K562 (cell line): ENCODE measurements at regions not wholly inside any gene's neighbourhood (a gene's known extent, or its start where the extent isn't known, plus 50 kb on each side); places are given as distances from the start of the nearest gene placed in this dataset.
A peak's percentile ranks its signal among the peaks of the same experiment; 100 is the strongest.

Experiments used
- ATAC-seq: fragments of 200-7000 bp; cut with Tn5 transposase; 3 replicates; pipeline ENCODE4 v1.9.1; 2020; ENCODE audit warnings: moderate library complexity
- BruUV-seq: library from RNA; stranded (reverse); fragments of 400-500 nt; replicated peaks from 2 replicates; lab custom pipeline; 2021; lab: Mats Ljungman, UMichigan
- CTCF ChIA-PET: fragments of 300-600 bp; formaldehyde crosslinking; extraction: SDS; loops from one replicate; lab custom pipeline; 2021; ENCODE audit warnings: low intra/inter-chr PET ratio; lab: Yijun Ruan, JAX
- POLR2A ChIA-PET: fragments of 300-600, 350-650 bp; sonication (Branson Sonifier 250); formaldehyde crosslinking; extraction: SDS; loops from one replicate; lab custom pipeline; 2021; ENCODE audit warnings: antibody characterized with exemption, inconsistent platforms; lab: Yijun Ruan, JAX
- DNase-seq, 4 experiments: peaks; one replicate each; pipeline versions ENCODE4 v3.0.0 to v3.0.0-alpha.2; 2011 to 2018; ENCODE audit warnings: low spot score in 3 of 4, mixed read lengths in 3 of 4; ENCODE audit errors: extremely low read depth in 1 of 4
- FAIRE-seq: peaks from 2 replicates; lab custom pipeline; 2011; peaks lifted over from hg19 to GRCh38; lab: Jason Lieb, UNC
- H2AFZ ChIP-seq: 2 replicates; pipeline ENCODE4 v1.6.0; 2011; ENCODE audit warnings: low read depth, low read length, control low read depth, inconsistent platforms
- H3K27ac ChIP-seq: fragments of 200-600 bp; 3 replicates; pipeline ENCODE4 v1.8.0; 2011; ENCODE audit warnings: low read depth, mild to moderate bottlenecking, control low read depth, inconsistent platforms, low read length, moderate library complexity, mixed read lengths; ENCODE audit errors: extremely low read depth
- H3K27me3 ChIP-seq, 2 experiments: fragments of 300-600 bp in 1 of 2; 2 replicates in 1 of 2; 3 replicates in 1 of 2; pipeline versions ENCODE4 v1.6.0 to v1.8.0; 2011; ENCODE audit warnings: inconsistent platforms in 2 of 2, low read length in 2 of 2, mild to moderate bottlenecking in 1 of 2, mixed read lengths in 1 of 2, moderate library complexity in 1 of 2; ENCODE audit not compliant: control insufficient read depth in 2 of 2, insufficient read depth in 2 of 2
- H3K36me3 ChIP-seq: fragments of 300-600 bp; 3 replicates; pipeline ENCODE4 v1.8.0; 2011; ENCODE audit warnings: mild to moderate bottlenecking, low read length, inconsistent platforms; ENCODE audit not compliant: control insufficient read depth, insufficient read depth
- H3K4me1 ChIP-seq, 2 experiments: fragments of 200-600 bp in 1 of 2; replicated peaks in 1 of 2; 2 replicates in 1 of 2; 3 replicates in 1 of 2; pipeline versions ENCODE4 v1.5.1 to v1.8.0; 2011; ENCODE audit warnings: inconsistent platforms in 2 of 2, low read length in 2 of 2, mild to moderate bottlenecking in 1 of 2, mixed read lengths in 1 of 2, moderate library complexity in 1 of 2; ENCODE audit not compliant: control insufficient read depth in 2 of 2, insufficient read depth in 2 of 2
- H3K4me2 ChIP-seq: 2 replicates; pipeline ENCODE4 v1.6.1; 2011; ENCODE audit warnings: low read length, control low read depth, inconsistent platforms, mixed read lengths; ENCODE audit not compliant: insufficient read depth
- H3K4me3 ChIP-seq: fragments of 200-600 bp; sonication (generic), shearing (Covaris generic); 2 replicates; pipeline ENCODE4 v1.5.1; 2016; ENCODE audit warnings: control low read depth, inconsistent platforms
- H3K79me2 ChIP-seq: fragments of 200-600 bp; 3 replicates; pipeline ENCODE4 v1.8.0; 2011; ENCODE audit warnings: low read length, inconsistent platforms; ENCODE audit not compliant: control insufficient read depth, insufficient read depth
- H3K9ac ChIP-seq, 2 experiments: 2 replicates each; pipeline versions ENCODE4 v1.6.0 to v1.6.1; 2011; ENCODE audit warnings: low read depth in 2 of 2, low read length in 2 of 2, control low read depth in 1 of 2, inconsistent platforms in 1 of 2, mild to moderate bottlenecking in 1 of 2, mixed read lengths in 1 of 2; ENCODE audit not compliant: insufficient read depth in 1 of 2
- H3K9me1 ChIP-seq: one replicate; pipeline ENCODE4 v1.6.0; 2011; ENCODE audit warnings: inconsistent platforms, mild to moderate bottlenecking, low read length, moderate library complexity; ENCODE audit not compliant: control insufficient read depth, insufficient read depth
- H3K9me3 ChIP-seq: replicated peaks from 2 replicates; pipeline ENCODE4 v1.5.1; 2011; ENCODE audit warnings: low read depth, low read length, inconsistent platforms; ENCODE audit not compliant: control insufficient read depth, insufficient read depth
- H4K20me1 ChIP-seq: replicated peaks from 2 replicates; pipeline ENCODE4 v1.6.1; 2011; ENCODE audit warnings: low read length, inconsistent platforms, mixed read lengths; ENCODE audit not compliant: control insufficient read depth, insufficient read depth
- BCLAF1 ChIP-seq, 2 experiments: fragments of 450-650 bp in 1 of 2; IDR thresholded peaks; 2 replicates each; pipeline ENCODE4 v1.6.1; 2011 to 2017; ENCODE audit warnings: low read depth in 2 of 2, antibody characterized with exemption in 1 of 2, borderline replicate concordance in 1 of 2, low read length in 1 of 2, mild to moderate bottlenecking in 1 of 2, mixed read lengths in 1 of 2; ENCODE audit not compliant: control insufficient read depth in 1 of 2
- RBM25 ChIP-seq: fragments of 200-400 bp; formaldehyde crosslinking; IDR thresholded peaks from 2 replicates; pipeline ENCODE4 v1.6.1; 2018; ENCODE audit warnings: low read length, low read depth, moderate library complexity; ENCODE audit not compliant: severe bottlenecking
- TRIM28 ChIP-seq: fragments of 450-650 bp; IDR thresholded peaks from 2 replicates; pipeline ENCODE4 v1.6.1; 2017
- ZBTB11 ChIP-seq, 3 experiments: fragments of 200-800 bp in 1 of 3; fragments of 250-450 bp in 1 of 3; fragments of 450-650 bp in 1 of 3; sonication (Bioruptor Pico) in 1 of 3; sonication (Bioruptor generic) in 1 of 3; formaldehyde crosslinking in 1 of 3; IDR thresholded peaks; 2 replicates each; pipeline versions ENCODE4 v1.6.1 to v1.8.0; 2016 to 2022; ENCODE audit warnings: mild to moderate bottlenecking in 2 of 3, missing genetic modification characterization in 2 of 3, missing compliant biosample characterization in 1 of 3, moderate library complexity in 1 of 3
- ZNF239 ChIP-seq: fragments of 250-450 bp; sonication (Bioruptor Pico); IDR thresholded peaks from 2 replicates; pipeline ENCODE4 v1.4.0; 2020; ENCODE audit warnings: mild to moderate bottlenecking
- ZNF316 ChIP-seq: fragments of 450-650 bp; IDR thresholded peaks from 2 replicates; pipeline ENCODE4 v1.6.1; 2016
- WGBS: fragments of 100-300 bp; shearing (Covaris generic); methylation state at CpG from one replicate; pipeline ENCODE4 v1.1.6; 2016; ENCODE audit warnings: low coverage, mixed read lengths; ENCODE audit not compliant: insufficient coverage; ENCODE audit errors: missing lambda C conversion rate; 5-methylcytosine and 5-hydroxymethylcytosine counted together
- in situ Hi-C: fragments of 300-500 bp; cut with MboI; formaldehyde crosslinking; loops from 4 replicates; pipeline ENCODE4 v1.15.0; 2018; ENCODE audit warnings: inconsistent platforms, mixed read lengths
- intact Hi-C: fragments of 100-400 bp; cut with micrococcal nuclease; formaldehyde crosslinking; loops from 2 replicates; pipeline ENCODE4 v1.14.2; 2022

GRCh38 chr20:54342258-54342920 lies 133.0 kb upstream of the DOK5 start:
- H3K4me1 ChIP-seq, result no peaks in the 10 kb centered on the region
- WGBS, result 1% methylated on average over 5 of the region's 5 CpGs
- no TSS peak for BruUV-seq
- no peak for FAIRE-seq
- TF ChIP-seq ZNF316 (peak; percentile 29; the same call in 1 of the 2 replicates), BCLAF1 (IDR thresholded peaks at IDR 0.05; ENCODE audit: borderline replicate concordance in 1 of 2, control insufficient read depth in 1 of 2, low read depth in 2 of 2, low read length in 1 of 2) (peak in 1 of 2 experiments; percentile 22; a peak in 1 of 4 replicates), ZNF239 (CRISPR knock-in tag) (peak; percentile 88), RBM25 (peak; percentile 23), ZBTB11 (CRISPR knock-in tag; IDR thresholded peaks at IDR 0.05) (peak in 1 of 3 experiments; percentile 86; a peak in 2 of 6 replicates), TRIM28 (no peak)
- ChIA-PET CTCF (no interaction called here), POLR2A (no interaction called here)
- no peak for ATAC-seq
- H3K27ac ChIP-seq, result no peak overlapping the region
- H3K4me3 ChIP-seq, result no peak overlapping the region
- no peaks in the 10 kb centered on the region for H4K20me1 ChIP-seq
- no peaks in the 10 kb centered on the region for H3K27me3 ChIP-seq
- intact Hi-C loops, result no loop called here
- DNase-seq, result no peak
- H3K36me3 ChIP-seq, result no peaks in the 10 kb centered on the region
- in situ Hi-C loops, result no loop called here
- no peak overlapping the region for H3K9ac ChIP-seq
- H3K9me3 ChIP-seq, result no peaks in the 10 kb centered on the region
- H3K4me2 ChIP-seq, result no peak overlapping the region
- no peak overlapping the region for H2AFZ ChIP-seq
- H3K9me1 ChIP-seq, result no peaks in the 10 kb centered on the region
- H3K79me2 ChIP-seq, result no peaks in the 10 kb centered on the region
